Liver (tissue), 8 donors: ENCODE measurements at regions not wholly inside any gene's neighbourhood (a gene's known extent, or its start where the extent isn't known, plus 50 kb on each side); places are given as distances from the start of the nearest gene placed in this dataset.

ENCODE experiments used
- DNase-seq: peaks from one replicate; pipeline ENCODE4 v3.0.0-alpha.2; 2017; ENCODE audit warnings: low spot score
- H3K27ac ChIP-seq, 2 donors: one replicate each; pipeline ENCODE4 v1.7.0; 2013; ENCODE audit warnings: inconsistent platforms in 2 of 2, low read length in 2 of 2, control low read depth in 1 of 2, low read depth in 1 of 2, mild to moderate bottlenecking in 1 of 2
- H3K27me3 ChIP-seq, 4 donors: one replicate each; pipeline versions ENCODE4 v1.6.1 to v1.7.0; 2013; ENCODE audit warnings: low read length in 3 of 4, inconsistent platforms in 1 of 4, mild to moderate bottlenecking in 1 of 4, moderate library complexity in 1 of 4; ENCODE audit not compliant: control insufficient read depth in 4 of 4, insufficient read depth in 4 of 4
- H3K36me3 ChIP-seq, 4 donors: one replicate each; pipeline versions ENCODE4 v1.6.1 to v1.7.0; 2013; ENCODE audit warnings: low read length in 3 of 4, mild to moderate bottlenecking in 3 of 4, low read depth in 1 of 4, moderate library complexity in 1 of 4; ENCODE audit not compliant: control insufficient read depth in 4 of 4, insufficient read depth in 3 of 4
- H3K4me1 ChIP-seq, 4 donors: one replicate each; pipeline versions ENCODE4 v1.6.1 to v1.7.0; 2013; ENCODE audit warnings: low read length in 3 of 4, mild to moderate bottlenecking in 3 of 4, moderate library complexity in 1 of 4; ENCODE audit not compliant: control insufficient read depth in 4 of 4, insufficient read depth in 4 of 4
- H3K4me3 ChIP-seq, 3 donors: one replicate each; pipeline versions ENCODE4 v1.6.1 to v1.7.0; 2013; ENCODE audit warnings: low read length in 3 of 3, control low read depth in 1 of 3, low read depth in 1 of 3, mild to moderate bottlenecking in 1 of 3
- H3K9ac ChIP-seq, 2 donors: one replicate each; pipeline ENCODE4 v1.7.0; 2013; ENCODE audit warnings: low read length in 2 of 2, mild to moderate bottlenecking in 2 of 2, moderate library complexity in 2 of 2, control low read depth in 1 of 2, low read depth in 1 of 2
- H3K9me3 ChIP-seq, 4 donors: one replicate each; pipeline versions ENCODE4 v1.6.1 to v1.7.0; 2013; ENCODE audit warnings: low read length in 3 of 4; ENCODE audit not compliant: control insufficient read depth in 4 of 4
- ATF3 ChIP-seq: IDR thresholded peaks from 2 replicates; pipeline ENCODE4 v1.6.1; 2016; ENCODE audit warnings: antibody characterized with exemption
- CTCF ChIP-seq: fragments of 150-350 bp; IDR thresholded peaks from 2 replicates; pipeline ENCODE4 v1.5.1; 2017; ENCODE audit warnings: improper control_type of control experiment, low read depth, low read length; ENCODE audit not compliant: missing input control
- EGR1 ChIP-seq, 2 donors: IDR thresholded peaks; 2 replicates each; pipeline ENCODE4 v1.6.1; 2016 to 2018; ENCODE audit warnings: antibody characterized with exemption in 2 of 2, low read depth in 2 of 2
- FOXA1 ChIP-seq: IDR thresholded peaks from 2 replicates; pipeline ENCODE4 v1.6.1; 2016; ENCODE audit warnings: antibody characterized with exemption
- FOXA2 ChIP-seq: IDR thresholded peaks from 2 replicates; pipeline ENCODE4 v1.6.1; 2016; ENCODE audit warnings: antibody characterized with exemption
- GABPA ChIP-seq, 2 donors: IDR thresholded peaks in 1 of 2; conservative IDR thresholded peaks in 1 of 2; 2 replicates each; pipeline ENCODE4 v1.6.1; 2016; ENCODE audit warnings: antibody characterized with exemption in 2 of 2, mild to moderate bottlenecking in 1 of 2, moderate library complexity in 1 of 2
- HNF4A ChIP-seq, 2 donors: conservative IDR thresholded peaks; 2 replicates each; pipeline ENCODE4 v1.6.1; 2016; ENCODE audit warnings: antibody characterized with exemption in 2 of 2, mild to moderate bottlenecking in 2 of 2
- HNF4G ChIP-seq: IDR thresholded peaks from 2 replicates; pipeline ENCODE4 v1.6.1; 2016; ENCODE audit warnings: antibody characterized with exemption
- JUND ChIP-seq, 2 donors: IDR thresholded peaks; 2 replicates each; pipeline ENCODE4 v1.6.1; 2016; ENCODE audit warnings: antibody characterized with exemption in 2 of 2
- MAX ChIP-seq: IDR thresholded peaks from 2 replicates; pipeline ENCODE4 v1.6.1; 2016; ENCODE audit warnings: antibody characterized with exemption
- NR2F2 ChIP-seq: IDR thresholded peaks from 2 replicates; pipeline ENCODE4 v1.6.1; 2016; ENCODE audit warnings: antibody characterized with exemption
- RAD21 ChIP-seq, 2 donors: IDR thresholded peaks; 2 replicates each; pipeline ENCODE4 v1.6.1; 2016; ENCODE audit warnings: antibody characterized with exemption in 2 of 2, mild to moderate bottlenecking in 2 of 2
- REST ChIP-seq: IDR thresholded peaks from 2 replicates; pipeline ENCODE4 v1.6.1; 2016; ENCODE audit warnings: antibody characterized with exemption, mild to moderate bottlenecking
- RXRA ChIP-seq, 2 donors: IDR thresholded peaks; 2 replicates each; pipeline ENCODE4 v1.6.1; 2017 to 2018; ENCODE audit warnings: antibody characterized with exemption in 2 of 2, mild to moderate bottlenecking in 1 of 2
- SP1 ChIP-seq: IDR thresholded peaks from 2 replicates; pipeline ENCODE4 v1.6.1; 2018; ENCODE audit warnings: antibody characterized with exemption, mild to moderate bottlenecking
- TAF1 ChIP-seq: conservative IDR thresholded peaks from 2 replicates; pipeline ENCODE4 v1.6.1; 2016; ENCODE audit warnings: antibody characterized with exemption, mild to moderate bottlenecking
- YY1 ChIP-seq: IDR thresholded peaks from 2 replicates; pipeline ENCODE4 v1.6.1; 2016; ENCODE audit warnings: antibody characterized with exemption, mild to moderate bottlenecking
- ZBTB33 ChIP-seq: IDR thresholded peaks from 2 replicates; pipeline ENCODE4 v1.6.1; 2016; ENCODE audit warnings: antibody characterized with exemption
- WGBS: extraction: QIAGEN DNeasy Blood & Tissue Kit; methylation state at CpG from one replicate; pipeline ENCODE4 v1.1.7; 2013; 5-methylcytosine and 5-hydroxymethylcytosine counted together
- donor health status: healthy.
- donor health status: healthy.
- donor health status: healthy.
- donor health status: healthy.
- donor health status: healthy.

GRCh38 chr2:12066986-12067385 is 320.6 kb downstream of the LPIN1 start:
- TF ChIP-seq FOXA1 (no peak), CTCF (no peak), ATF3 (no peak), RAD21 (IDR thresholded peaks at IDR 0.05) (no peak), HNF4A (conservative IDR thresholded peaks at IDR 0.05) (no peak), YY1 (no peak), ZBTB33 (no peak), NR2F2 (no peak), EGR1 (IDR thresholded peaks at IDR 0.05; ENCODE audit: low read depth in 2 of 2) (no peak), FOXA2 (no peak), TAF1 (no peak), RXRA (IDR thresholded peaks at IDR 0.05) (no peak), GABPA (IDR thresholded peaks at IDR 0.05 in 1 of 2, conservative IDR thresholded peaks at IDR 0.05 in 1 of 2) (no peak), MAX (no peak), REST (no peak), HNF4G (no peak), JUND (IDR thresholded peaks at IDR 0.05) (no peak), SP1 (no peak)

More at GRCh38 chr2:12066986-12067385, 320.6 kb downstream of the LPIN1 start:
- Histone ChIP-seq H3K27ac (no peak overlapping the region), H3K4me3 (no peak overlapping the region), H3K36me3 (no peaks in the 10 kb centered on the region), H3K27me3 (no peaks in the 10 kb centered on the region), H3K9me3 (no peaks in the 10 kb centered on the region), H3K4me1 (no peaks in the 10 kb centered on the region), H3K9ac (no peak overlapping the region)
- DNase-seq, result no peak
- 95% methylated on average over 1 of the region's 1 CpG for WGBS
